Neural progenitor cell (in vitro differentiated cells): ENCODE measurements at regions not wholly inside any gene's neighbourhood (a gene's known extent, or its start where the extent isn't known, plus 50 kb on each side); places are given as distances from the start of the nearest gene placed in this dataset.
A peak's percentile ranks its signal among the peaks of the same experiment; 100 is the strongest.

Source experiments
- DNase-seq: peaks from one replicate; pipeline ENCODE4 v3.0.0-alpha.2; 2016; ENCODE audit warnings: low spot score
- H2AFZ ChIP-seq: fragments of 200-600 bp; sonication (generic); replicated peaks from 2 replicates; pipeline ENCODE4 v1.6.1; 2016; ENCODE audit warnings: antibody characterized with exemption
- H3F3A ChIP-seq: fragments of 200-600 bp; sonication (generic); 2 replicates; pipeline ENCODE4 v1.6.1; 2016; ENCODE audit warnings: antibody characterized with exemption, low read depth
- H3K27ac ChIP-seq: fragments of 200-600 bp; sonication (generic); 2 replicates; pipeline ENCODE4 v1.5.1; 2016; ENCODE audit warnings: mild to moderate bottlenecking
- H3K27me3 ChIP-seq: fragments of 200-600 bp; sonication (generic); 2 replicates; pipeline ENCODE4 v1.6.1; 2016; ENCODE audit warnings: mild to moderate bottlenecking, moderate library complexity
- H3K36me3 ChIP-seq: fragments of 200-600 bp; sonication (generic); 2 replicates; pipeline ENCODE4 v1.5.1; 2016
- H3K4me1 ChIP-seq: fragments of 200-600 bp; sonication (generic); 2 replicates; pipeline ENCODE4 v1.6.1; 2016; ENCODE audit warnings: mixed run types
- H3K4me2 ChIP-seq: fragments of 200-600 bp; sonication (generic); 2 replicates; pipeline ENCODE4 v1.6.1; 2016
- H3K4me3 ChIP-seq: fragments of 200-600 bp; sonication (generic); 2 replicates; pipeline ENCODE4 v1.5.1; 2016
- H3K79me2 ChIP-seq: fragments of 200-600 bp; sonication (generic); 2 replicates; pipeline ENCODE4 v1.6.1; 2016; ENCODE audit warnings: low read depth
- H3K9ac ChIP-seq: fragments of 200-600 bp; sonication (generic); 2 replicates; pipeline ENCODE4 v1.6.1; 2016
- H3K9me3 ChIP-seq: fragments of 200-600 bp; sonication (generic); 2 replicates; pipeline ENCODE4 v1.5.1; 2016; ENCODE audit warnings: low read depth
- H4K20me1 ChIP-seq: fragments of 200-600 bp; sonication (generic); 2 replicates; pipeline ENCODE4 v1.6.1; 2016; ENCODE audit warnings: low read depth
- H3K27ac Mint-ChIP-seq: 3 replicates; pipeline ENCODE4 v1.8.0; 2021; ENCODE audit warnings: mixed read lengths
- H3K27me3 Mint-ChIP-seq: 2 replicates; pipeline ENCODE4 v1.8.0; 2022; ENCODE audit warnings: low read depth, mild to moderate bottlenecking, inconsistent platforms, moderate library complexity, mixed read lengths; ENCODE audit not compliant: insufficient read depth
- H3K36me3 Mint-ChIP-seq: 3 replicates; pipeline ENCODE4 v1.8.0; 2021; ENCODE audit warnings: mixed read lengths
- H3K4me1 Mint-ChIP-seq: 3 replicates; pipeline ENCODE4 v1.8.0; 2021; ENCODE audit warnings: mixed read lengths
- H3K4me3 Mint-ChIP-seq: 3 replicates; pipeline ENCODE4 v1.8.0; 2021; ENCODE audit warnings: mild to moderate bottlenecking, moderate library complexity, mixed read lengths
- H3K9me3 Mint-ChIP-seq: 3 replicates; pipeline ENCODE4 v1.8.0; 2020; ENCODE audit warnings: mixed read lengths
- CTCF ChIP-seq: fragments of 200-600 bp; sonication (generic); IDR thresholded peaks from 2 replicates; pipeline ENCODE4 v1.5.1; 2017; ENCODE audit warnings: antibody characterized with exemption, mild to moderate bottlenecking
- EZH2 ChIP-seq: fragments of 200-600 bp; sonication (generic); IDR thresholded peaks from 2 replicates; pipeline ENCODE4 v1.6.1; 2017; ENCODE audit warnings: antibody characterized with exemption, mild to moderate bottlenecking, moderate library complexity
- EZH2phosphoT487 ChIP-seq: fragments of 200-600 bp; sonication (generic); IDR thresholded peaks from 2 replicates; pipeline ENCODE4 v1.6.1; 2017; ENCODE audit warnings: antibody characterized with exemption

GRCh38 chr5:25764733-25765132 lies 1120.0 kb upstream of the CDH10 start:
- Histone ChIP-seq H3K4me2 (no peak overlapping the region), H3K9ac (no peak overlapping the region), H3K4me1 (no peaks in the 10 kb centered on the region), H3K4me3 (no peak overlapping the region), H4K20me1 (no peaks in the 10 kb centered on the region), H3K27me3 (no peaks in the 10 kb centered on the region), H3K36me3 (no peaks in the 10 kb centered on the region), H3K79me2 (no peaks in the 10 kb centered on the region), H3K9me3 (no peaks in the 10 kb centered on the region), H3K27ac (no peak overlapping the region), H3F3A (no peaks in the 10 kb centered on the region), H2AFZ (no peak overlapping the region)
- DNase-seq, result no peak
- no peak for TF ChIP-seq EZH2phosphoT487
- no peak for TF ChIP-seq EZH2
- TF ChIP-seq CTCF, result no peak
- Mint-ChIP-seq H3K4me3 (no peak overlapping the region), H3K27me3 (no peaks in the 10 kb centered on the region), H3K9me3 (peaks cover 4% of the 10 kb centered on the region), H3K36me3 (no peaks in the 10 kb centered on the region), H3K27ac (no peak overlapping the region), H3K4me1 (peaks cover 2% of the 10 kb centered on the region)

GRCh38 chr5:25763781-25764180 lies 1119.0 kb upstream of the CDH10 start:
- Histone ChIP-seq H3F3A (no peaks in the 10 kb centered on the region), H2AFZ (no peak overlapping the region), H4K20me1 (no peaks in the 10 kb centered on the region), H3K4me3 (no peak overlapping the region), H3K9ac (no peak overlapping the region), H3K9me3 (no peaks in the 10 kb centered on the region), H3K4me1 (no peaks in the 10 kb centered on the region), H3K79me2 (no peaks in the 10 kb centered on the region), H3K36me3 (no peaks in the 10 kb centered on the region), H3K27ac (no peak overlapping the region), H3K4me2 (no peak overlapping the region), H3K27me3 (no peaks in the 10 kb centered on the region)
- TF ChIP-seq EZH2phosphoT487 (no peak), CTCF (no peak), EZH2 (no peak)
- Mint-ChIP-seq H3K27me3 (no peaks in the 10 kb centered on the region), H3K27ac (no peak overlapping the region), H3K4me1 (peaks cover 2% of the 10 kb centered on the region), H3K9me3 (no peaks in the 10 kb centered on the region), H3K4me3 (no peak overlapping the region), H3K36me3 (no peaks in the 10 kb centered on the region)
- DNase-seq, result no peak

GRCh38 chr5:25754895-25755294 lies 1110.1 kb upstream of the CDH10 start:
- H3K4me2 ChIP-seq, result no peak overlapping the region
- H3K27ac ChIP-seq, result no peak overlapping the region
- TF ChIP-seq EZH2 (no peak), EZH2phosphoT487 (no peak), CTCF (no peak)
- H3K9ac ChIP-seq, result no peak overlapping the region
- no peaks in the 10 kb centered on the region for H3F3A ChIP-seq
- no peaks in the 10 kb centered on the region for H3K79me2 ChIP-seq
- H4K20me1 ChIP-seq, result no peaks in the 10 kb centered on the region
- H2AFZ ChIP-seq, result no peak overlapping the region
- H3K36me3 ChIP-seq, result peaks cover 4% of the 10 kb centered on the region
- no peaks in the 10 kb centered on the region for H3K4me1 ChIP-seq
- peak; percentile 21 for DNase-seq
- peaks cover 28% of the 10 kb centered on the region for H3K9me3 ChIP-seq
- no peaks in the 10 kb centered on the region for H3K27me3 ChIP-seq
- Mint-ChIP-seq H3K27me3 (no peaks in the 10 kb centered on the region), H3K27ac (no peak overlapping the region), H3K4me1 (no peaks in the 10 kb centered on the region), H3K36me3 (no peaks in the 10 kb centered on the region), H3K4me3 (no peak overlapping the region), H3K9me3 (peaks cover 43% of the 10 kb centered on the region)
- no peak overlapping the region for H3K4me3 ChIP-seq

- H3K36me3 ChIP-seq, result no peaks in the 10 kb centered on the region
- Mint-ChIP-seq H3K27me3 (no peaks in the 10 kb centered on the region), H3K9me3 (no peaks in the 10 kb centered on the region), H3K4me3 (no peak overlapping the region), H3K36me3 (no peaks in the 10 kb centered on the region), H3K4me1 (peaks cover 4% of the 10 kb centered on the region), H3K27ac (no peak overlapping the region)
- H3K79me2 ChIP-seq, result no peaks in the 10 kb centered on the region
- peak overlapping the region; percentile 54 for H3K4me2 ChIP-seq
- H3K27me3 ChIP-seq, result no peaks in the 10 kb centered on the region
- peak overlapping the region; percentile 10 for H3K4me3 ChIP-seq
- H3F3A ChIP-seq, result peaks cover 7% of the 10 kb centered on the region
- peaks cover 12% of the 10 kb centered on the region for H3K4me1 ChIP-seq
- TF ChIP-seq EZH2phosphoT487 (no peak), EZH2 (no peak), CTCF (no peak)
- peak overlapping the region; percentile 72 for H3K27ac ChIP-seq
- DNase-seq, result peak; percentile 46
- H3K9ac ChIP-seq, result no peak overlapping the region
- H4K20me1 ChIP-seq, result no peaks in the 10 kb centered on the region
- H3K9me3 ChIP-seq, result no peaks in the 10 kb centered on the region
- H2AFZ ChIP-seq, result peak overlapping the region; percentile 68
Observed at GRCh38 chr5:25744908-25745307, 1100.1 kb upstream of the CDH10 start.
